A172 (cell line): ENCODE measurements at regions not wholly inside any gene's neighbourhood (a gene's known extent, or its start where the extent isn't known, plus 50 kb on each side); places are given as distances from the start of the nearest gene placed in this dataset.
A peak's percentile ranks its signal among the peaks of the same experiment; 100 is the strongest.
"Not testable (repeated sequence)": the region's sequence is repeated elsewhere in the genome, so short reads cannot be mapped to it uniquely, and the experiment has no call there.

Experiments used
- DNase-seq: peaks from one replicate; pipeline ENCODE4 v3.0.0-alpha.2; 2015; ENCODE audit warnings: low spot score

DNA sequence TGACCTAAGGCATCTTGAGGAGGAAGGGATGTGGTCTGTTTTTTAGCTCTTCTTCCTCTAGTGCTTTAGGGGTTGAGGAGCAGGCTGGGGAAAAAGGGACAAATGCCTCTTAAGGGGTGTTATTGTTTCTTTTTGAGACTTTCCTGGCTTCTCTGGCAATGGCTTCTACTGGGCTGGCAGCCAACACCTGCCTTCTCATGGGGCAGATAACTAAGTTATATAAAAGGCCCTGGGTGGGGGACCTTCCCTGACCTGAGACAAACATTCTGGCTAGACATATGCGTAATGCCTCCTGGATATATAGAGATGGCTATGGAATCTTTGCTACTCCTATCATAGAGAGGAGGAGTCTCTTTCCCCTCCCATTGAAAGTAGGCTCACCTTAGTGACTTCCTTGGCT, 179.2 kb upstream of the PROK2 start:
- no peak for DNase-seq

DNA sequence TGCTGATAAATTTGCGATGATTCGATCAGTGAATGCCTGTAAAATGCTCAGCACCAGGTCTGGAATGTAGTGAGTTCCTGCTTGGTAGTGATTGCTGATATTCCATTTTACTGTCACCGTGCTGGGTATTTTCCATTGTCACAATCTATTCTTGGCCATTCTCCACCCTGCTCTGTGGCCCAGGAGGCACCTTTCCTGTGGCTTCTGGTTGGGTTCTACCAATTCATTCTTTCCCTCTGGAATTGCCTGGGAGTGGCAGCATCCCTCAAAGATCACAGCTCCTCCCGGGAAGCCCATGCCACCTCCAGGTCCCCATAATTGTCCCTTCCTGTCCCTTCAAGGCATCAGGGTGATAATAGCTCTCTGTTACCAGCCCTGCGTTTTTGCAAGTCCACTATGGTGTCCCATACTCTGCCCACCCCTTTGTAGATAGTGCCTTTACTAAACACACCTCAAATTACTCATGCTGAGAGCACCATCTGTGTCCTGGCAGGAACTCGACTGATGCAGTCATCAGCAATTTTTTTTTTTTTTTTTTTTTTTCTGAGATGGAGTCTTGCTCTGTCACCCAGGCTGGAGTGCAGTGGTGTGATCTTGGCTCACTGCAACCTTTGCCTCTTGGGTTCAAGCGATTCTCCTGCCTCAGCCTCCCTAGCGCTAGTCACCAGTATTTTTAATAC, 177.8 kb upstream of the PROK2 start:
- peak; percentile 36 for DNase-seq

DNA sequence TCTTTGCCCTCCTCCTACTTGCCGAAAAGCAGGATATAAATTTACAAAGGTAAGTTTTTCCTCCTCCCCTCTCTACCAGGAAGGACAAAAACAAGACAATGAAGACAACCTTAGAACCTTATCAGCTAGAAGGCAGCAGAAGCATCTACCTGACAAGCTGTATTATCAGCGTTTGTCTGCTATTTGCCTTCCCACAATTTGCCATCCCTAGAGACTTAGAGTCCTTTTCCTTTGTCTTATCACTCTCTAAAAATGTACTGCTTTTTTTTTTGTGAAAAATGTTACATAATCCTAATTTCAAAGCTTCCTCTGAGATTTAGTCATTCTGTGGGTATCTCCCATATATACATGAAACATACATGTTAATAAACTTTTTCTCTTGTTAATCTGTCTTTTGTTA, 176.9 kb upstream of the PROK2 start:
- no peak for DNase-seq

DNA sequence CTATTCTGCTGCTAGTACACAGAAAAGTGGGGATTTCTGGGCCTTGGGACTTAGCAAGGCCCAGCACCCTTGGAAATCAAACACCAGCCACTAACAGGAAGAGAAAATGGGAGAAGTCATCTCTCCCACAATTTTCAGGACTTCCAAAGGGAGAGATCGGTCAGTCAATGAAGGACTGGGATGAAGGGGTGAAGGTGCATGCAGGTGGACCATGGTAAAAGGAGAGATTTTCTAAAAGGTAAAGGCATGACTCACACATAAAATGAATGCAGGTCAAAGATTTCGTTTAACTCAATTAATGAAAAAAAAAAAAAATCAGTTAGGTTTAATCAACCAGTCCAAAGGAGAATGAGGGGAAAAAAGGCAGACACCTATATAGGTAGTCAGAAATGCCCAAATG, 176.4 kb upstream of the PROK2 start:
- DNase-seq, result no peak

DNA sequence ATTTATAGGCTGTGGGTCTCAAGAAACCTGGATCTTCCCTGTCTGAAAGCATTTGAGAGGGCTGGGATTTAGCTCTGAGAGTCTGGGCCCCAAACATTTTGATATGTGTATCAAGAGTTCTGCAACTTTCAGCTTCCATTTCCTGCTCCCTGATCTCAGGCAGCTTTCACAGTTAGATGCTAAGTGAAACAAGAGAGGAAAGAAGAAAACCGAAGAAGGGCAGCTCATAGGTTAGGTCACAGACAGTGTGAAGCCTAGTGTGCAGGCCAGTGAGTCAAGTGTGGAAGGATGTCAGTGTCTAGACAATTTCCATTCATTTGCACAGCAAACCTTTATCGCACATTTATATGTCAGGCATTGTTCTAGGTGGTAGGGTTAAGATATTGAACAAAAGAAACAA, 173.6 kb upstream of the PROK2 start:
- no peak for DNase-seq

DNA sequence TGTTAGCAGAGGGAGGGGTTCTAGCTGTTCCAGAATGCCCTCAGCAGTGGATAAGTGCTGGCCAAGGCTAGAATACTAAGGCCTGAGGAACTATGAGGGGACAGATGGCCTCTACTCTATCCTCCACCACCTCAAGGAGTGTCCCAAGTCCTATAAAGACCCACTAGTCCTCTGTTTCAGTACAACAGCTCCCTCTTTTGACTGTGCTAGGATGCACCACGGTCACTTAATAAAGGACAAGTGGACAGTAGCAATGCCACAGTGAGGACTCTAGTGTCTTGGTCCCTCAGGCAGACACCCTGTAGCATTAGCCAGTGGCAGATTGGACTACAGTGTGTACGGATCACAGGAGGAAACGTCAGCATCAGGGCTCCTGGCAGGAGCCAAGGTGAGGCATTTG, 171.8 kb upstream of the PROK2 start:
- no peak for DNase-seq

DNA sequence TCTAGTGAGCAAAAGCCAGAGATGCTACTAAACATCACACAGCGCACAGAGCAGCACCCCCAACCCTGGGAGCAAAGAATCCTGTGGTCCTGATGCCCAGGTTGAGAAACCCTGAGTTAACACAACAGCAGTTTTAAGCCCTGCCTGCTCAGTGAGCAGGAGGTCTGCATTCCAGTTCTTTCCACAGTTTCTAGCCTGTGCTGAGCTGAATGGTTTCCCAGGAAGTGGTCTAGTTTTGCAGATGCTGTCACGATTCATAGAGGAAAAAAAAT, 171.1 kb upstream of the PROK2 start:
- no peak for DNase-seq

DNA sequence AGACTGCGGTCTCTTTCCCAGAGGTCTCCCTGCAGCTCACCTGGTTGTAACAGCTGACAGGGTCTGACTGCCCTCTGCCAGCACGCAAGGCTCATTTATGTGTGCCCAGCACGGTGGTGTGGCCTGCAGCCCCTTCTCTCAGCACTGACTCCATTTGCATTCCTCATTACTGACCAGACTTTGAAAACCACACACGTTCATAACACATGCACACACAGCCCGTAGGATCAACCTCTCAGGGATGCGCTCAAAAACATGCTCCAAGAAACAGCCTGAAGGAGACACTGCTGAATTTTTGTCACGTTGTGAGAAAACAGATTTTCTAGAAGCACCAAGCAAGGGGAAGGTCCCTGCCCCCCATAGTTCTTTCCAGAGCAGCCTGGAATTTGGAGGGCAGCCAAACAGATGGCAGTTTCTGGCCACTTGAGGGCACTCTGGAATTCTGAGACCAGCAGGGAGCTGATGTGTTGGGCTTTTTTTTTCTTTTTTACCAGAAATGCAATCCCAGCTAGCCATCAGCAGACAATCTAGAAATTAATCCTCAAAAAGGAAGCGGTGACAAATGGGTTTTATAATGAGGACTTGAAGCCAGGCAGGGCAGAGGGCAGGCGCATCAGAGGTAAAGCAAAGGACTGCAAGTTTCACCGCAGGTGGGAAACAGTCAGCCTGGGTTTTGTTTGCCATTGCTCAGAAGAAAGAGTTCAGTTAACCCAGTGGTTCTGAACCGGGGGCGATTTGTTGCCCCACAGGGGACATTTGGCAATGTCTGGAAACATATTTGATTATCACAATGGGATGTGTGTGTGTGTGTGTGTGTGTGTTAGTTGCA, 170.5 kb upstream of the PROK2 start:
- peak; percentile 77 for DNase-seq

DNA sequence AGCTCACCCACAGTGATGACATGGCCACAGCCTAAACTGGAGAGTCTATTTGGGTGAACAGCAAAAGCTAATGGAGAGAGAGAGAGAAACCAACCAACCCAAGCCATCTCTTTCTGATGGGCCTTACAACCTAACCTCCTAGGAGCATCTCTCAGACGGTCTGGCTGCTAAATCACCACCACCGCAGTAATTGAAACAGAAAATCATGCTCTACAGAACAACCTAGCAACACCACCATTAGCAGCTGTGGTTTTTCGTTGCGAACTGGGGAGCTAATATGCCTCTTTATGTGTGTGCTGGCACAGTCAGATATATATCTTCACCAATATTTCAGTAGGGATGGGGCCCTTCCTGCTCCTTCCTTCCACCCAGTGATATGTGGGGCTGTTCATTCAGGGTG, 166.9 kb upstream of the PROK2 start:
- DNase-seq, result no peak

DNA sequence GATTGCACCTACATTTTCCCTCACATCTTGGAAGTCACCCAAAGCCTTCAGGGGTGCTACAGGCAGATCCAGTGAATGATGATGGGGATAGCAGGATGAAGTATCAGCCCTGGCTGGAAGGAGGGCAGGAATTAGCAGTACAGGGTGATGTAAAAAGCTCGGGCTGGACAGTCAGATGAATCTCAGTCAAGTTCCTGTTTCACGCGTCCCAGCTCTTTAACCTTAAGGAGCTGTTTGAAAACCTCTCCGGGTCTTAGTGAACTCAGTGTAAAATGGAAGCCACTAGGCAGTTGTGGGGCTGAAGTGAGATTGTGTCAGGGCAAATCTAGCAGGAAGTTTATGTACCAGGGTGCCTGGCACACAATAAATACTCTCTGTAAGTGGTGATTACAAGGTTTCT, 166.4 kb upstream of the PROK2 start:
- DNase-seq, result no peak

DNA sequence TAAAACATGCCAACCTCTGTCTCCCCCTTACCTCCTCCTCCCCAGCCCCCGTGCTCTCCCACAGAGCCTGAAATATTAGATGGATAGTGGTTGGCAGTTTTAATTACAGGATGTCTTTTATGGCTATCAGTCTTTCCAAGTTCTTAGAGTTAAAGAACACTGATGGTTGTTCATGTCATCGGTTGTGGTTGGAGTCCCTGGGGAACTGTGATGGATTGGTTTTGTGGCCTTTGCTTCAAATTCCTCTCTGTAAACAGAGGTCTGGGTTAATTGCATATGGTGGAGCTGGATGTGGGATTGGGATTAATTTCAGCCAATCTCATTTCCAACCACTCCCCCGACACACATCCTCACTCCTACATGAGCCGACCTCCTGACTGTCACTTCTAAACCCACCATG, 164.5 kb upstream of the PROK2 start:
- peak; percentile 11 for DNase-seq

DNA sequence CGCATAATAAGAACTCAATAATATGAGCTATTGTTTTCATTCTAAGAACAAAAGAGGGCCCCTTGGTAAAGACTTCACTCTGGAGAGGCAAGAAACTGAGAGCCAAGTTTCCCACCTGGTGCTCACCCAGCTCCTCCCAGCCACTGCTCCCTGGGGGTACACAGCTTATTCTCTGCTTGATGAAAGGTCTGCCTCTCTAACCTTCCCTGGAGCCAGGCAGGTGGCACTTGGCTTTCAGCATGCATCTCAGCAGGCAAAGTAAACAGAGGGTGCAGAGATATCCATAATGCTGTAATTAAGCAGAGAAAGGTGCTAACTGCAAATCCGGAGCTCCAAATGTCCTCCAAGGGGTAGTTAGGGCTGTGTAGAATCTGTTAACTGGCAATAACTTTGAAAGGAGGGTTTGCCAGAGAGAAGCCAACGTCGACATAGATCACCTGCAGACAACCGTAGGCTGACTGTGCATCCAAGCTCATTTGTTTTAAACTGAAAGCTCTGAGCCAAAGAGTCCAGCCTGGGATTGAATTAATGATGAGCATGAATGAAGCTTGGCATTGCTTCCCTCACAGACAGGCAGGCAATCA, 159.6 kb upstream of the PROK2 start:
- no peak for DNase-seq

DNA sequence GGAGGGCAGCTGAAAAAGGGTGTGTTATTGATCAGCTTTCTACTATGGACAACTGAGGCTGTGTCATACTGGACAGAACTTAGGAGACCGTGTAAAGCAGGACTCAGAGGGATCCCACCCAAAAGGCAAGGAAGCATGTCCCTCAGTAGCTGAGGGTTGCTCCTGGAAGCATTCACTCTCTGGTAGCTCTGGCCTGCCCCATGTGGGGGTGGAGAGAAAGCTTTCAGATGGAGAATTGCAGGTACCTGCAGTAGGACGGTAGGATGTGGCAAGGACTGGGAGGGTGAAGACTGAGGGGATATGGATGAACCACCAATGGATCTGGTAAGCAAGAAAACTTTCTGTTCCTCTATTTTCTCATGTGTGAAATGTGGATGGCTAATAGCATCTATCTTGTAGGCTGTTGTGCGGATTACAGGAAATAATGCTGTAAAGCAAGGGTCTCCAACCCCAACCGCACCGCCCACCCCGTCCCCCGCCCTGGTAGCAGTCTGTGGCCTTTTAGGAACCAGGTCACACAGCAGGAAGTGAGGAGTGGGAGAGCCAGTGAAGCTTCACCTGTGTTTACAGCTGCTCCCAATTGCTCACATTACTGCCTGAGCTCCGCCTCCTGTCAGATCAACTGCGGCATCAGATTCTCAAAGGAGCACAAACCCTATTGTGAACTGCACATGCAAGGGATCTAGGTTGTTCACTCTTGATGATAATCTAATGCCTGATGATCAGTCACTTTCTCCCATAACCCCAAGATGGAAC, 157.7 kb upstream of the PROK2 start:
- no peak for DNase-seq

DNA sequence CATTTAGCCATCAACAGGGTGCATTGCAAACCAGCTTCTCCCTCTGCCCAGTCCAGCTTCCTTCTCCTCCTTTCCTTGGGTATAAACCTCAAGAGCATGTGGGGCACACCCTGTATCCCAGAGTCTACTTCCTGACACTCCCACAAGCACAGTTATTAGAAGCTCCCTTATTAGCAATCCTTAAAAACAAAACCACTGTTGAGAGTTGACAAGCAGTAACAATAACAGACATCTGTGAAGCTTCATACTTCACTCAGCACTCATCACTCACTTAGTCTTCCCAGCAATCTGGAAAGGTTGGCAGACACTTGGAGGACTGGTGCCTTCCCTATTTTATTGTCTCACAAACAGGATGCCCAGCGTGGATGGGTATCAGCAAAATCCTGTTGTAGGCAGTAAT, 155.5 kb upstream of the PROK2 start:
- DNase-seq, result no peak

DNA sequence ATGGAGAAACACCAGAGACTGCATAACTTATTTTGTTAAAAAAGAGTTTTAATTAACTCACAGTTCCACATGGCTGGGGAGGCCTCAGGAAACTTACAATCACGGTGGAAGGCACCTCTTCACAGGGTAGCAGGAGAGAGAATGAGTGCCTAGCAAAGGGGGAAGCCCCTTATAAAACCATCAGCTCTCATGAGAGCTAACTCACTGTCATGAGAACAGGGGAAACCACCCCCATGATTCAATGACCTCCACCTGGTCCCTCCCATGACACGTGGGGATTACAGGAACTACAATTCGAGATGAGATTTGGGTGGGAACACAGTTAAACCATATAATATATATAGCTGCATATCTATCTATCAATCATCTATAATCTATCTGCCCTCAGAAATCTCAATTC, 153.1 kb upstream of the PROK2 start:
- DNase-seq, result not testable (repeated sequence)

DNA sequence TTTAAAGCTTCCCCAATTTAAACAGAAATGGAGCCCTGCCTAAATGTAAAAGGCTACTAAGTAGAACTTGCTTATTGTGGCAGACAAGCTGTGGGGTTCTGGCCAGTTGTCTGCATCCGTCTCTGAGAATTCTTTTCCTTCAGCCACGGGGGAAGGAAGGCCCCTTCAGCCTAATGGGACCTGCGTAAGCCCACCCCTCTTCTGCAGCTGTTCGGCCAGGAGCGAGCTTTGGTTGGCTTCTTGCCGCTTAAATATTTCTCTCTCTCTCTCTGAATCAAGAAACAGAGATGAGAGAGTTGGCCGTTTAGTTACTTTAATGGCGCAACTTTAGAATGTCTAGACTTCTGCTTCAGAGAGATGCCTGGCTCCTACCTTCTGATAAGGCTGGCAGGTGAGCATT, 151.7 kb upstream of the PROK2 start:
- no peak for DNase-seq

DNA sequence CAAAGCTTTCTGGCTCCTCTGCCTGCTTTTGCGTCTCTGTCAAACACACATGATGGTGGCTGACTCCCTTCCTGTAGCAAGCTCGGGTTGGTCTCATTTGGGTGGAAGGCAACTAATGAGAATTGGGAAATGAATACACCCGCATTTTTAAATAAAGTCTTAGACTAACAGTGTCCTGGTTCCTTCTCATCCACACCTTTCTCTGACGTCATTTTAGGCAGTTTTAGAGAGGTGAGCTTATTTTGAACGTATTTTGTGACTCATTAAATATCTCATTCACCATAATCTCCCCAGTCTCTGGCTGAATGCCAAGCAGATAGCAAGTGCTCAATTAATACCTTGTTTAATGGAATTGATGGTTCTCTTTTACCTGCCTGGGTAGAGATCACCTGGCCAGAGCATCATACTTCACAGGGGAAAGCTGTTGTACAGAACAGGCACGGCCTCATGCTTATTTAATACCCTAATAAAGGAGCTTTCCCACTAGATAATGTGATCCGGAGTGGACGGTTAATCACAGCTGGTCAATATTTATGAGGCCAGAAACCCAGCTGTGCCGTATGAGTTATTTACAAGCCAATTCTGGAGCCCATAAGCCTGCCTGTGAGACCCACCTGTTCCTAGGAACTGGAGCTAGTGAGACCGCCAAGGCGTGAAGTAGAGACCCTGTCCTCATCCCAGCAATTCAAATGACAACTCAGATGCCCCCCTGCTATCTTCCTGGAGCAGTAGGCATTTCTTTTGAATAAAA, 149.7 kb upstream of the PROK2 start:
- no peak for DNase-seq

DNA sequence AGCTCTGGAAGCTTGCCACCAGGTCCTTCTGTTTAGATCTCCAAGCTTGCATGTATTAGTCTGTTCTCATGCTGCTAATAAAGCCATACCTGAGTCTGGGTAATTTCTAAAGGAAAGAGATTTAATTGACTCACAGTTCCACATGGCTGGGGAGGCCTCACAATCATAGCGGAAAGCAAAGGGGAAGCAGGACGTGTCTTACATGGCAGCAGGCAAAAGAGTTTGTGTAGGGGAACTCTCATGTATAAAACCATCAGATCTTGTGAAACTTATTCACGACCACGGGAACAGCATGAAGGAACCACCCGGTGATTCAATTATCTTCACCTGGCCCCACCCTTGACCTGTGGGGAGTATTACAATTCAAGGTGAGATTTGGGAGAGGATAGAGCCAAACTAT, 147.0 kb upstream of the PROK2 start:
- DNase-seq, result no peak

DNA sequence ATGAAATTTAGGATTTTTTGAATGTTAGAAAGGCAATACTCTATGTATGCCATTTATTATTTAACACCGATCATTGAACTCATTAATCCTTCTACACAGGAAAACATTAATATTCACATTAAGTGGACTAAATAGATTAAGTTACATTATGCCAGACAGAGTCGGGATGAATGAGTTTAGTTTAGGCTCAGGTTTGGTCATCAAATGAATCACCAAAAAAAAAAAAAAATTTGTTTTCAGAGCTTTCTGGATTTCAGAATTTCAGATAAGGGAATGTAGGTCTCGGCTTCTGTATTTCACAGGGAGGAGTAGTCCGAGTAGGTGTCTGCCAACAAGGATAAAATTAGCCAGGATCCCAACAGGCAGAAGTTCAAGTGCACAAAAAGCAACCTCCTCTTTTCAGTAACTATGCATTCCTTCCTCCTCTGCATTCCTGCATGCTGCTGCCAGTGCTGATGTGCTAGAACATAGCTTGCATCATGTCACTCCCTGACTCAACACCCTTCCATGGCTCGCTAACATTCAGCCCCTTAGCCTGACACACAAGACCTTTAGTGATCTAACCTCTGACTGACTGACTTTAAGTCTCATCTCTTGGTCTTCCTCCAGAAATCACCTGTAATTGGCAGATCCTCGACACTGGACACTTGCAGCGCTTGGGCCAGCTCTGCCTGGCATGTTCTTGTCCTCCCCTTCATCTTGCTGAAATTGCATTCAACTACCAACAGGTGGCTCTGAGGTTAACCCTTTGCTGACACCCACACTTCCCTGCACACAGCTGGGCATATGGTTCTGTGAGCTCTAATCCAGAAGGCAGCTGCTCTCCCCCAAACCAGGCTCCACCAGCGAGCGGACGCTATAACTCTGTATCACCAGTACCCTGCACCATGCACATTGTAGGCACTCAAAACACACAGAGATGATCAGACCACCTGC, 145.4 kb upstream of the PROK2 start:
- DNase-seq, result peak; percentile 8

DNA sequence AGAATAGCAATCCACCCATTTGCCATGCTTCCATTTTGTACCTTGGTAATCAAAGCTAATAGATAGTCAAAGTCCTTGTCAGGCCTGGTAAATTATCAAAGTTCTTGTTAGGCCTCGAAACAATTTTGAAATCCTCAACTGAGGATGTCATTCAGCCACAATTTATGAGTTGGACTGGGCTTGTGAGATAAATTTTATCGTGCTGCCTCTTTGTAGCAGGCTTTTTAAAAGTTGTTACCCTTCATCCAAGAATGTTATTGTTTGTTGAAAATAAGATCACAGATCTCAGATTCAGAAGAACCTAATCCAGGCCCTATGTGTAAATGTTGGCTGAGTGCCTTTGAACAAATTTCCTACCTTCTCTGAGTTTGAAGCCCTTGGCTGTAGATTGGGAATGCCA, 143.3 kb upstream of the PROK2 start:
- no peak for DNase-seq

DNA sequence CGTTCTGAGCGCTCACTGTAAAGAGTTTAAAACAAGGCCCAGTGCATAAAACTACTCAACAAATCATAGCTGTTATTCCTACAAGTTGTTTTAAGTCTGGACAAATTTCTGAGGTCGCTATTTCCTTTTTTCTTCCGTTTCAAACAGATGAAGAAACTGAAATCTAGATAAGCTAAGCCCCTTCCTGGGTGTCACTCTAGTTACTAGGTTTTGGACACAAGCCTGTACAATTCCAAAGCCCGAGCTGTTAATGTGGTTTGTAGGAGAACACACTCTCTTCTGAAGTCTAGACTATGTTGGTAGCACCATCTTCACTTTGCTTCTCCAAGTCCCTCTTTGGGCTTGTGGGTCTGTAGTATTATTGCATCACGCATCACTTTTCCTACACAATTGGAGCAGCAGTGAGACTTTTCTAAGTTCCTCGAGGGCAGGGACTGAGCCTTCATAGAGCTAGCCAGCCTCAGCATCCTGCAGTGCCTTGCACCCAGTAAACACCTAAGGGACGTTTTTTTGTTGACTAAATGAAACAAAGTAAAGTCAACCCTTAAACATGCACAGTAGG, 142.6 kb upstream of the PROK2 start:
- DNase-seq, result no peak
